Neural crest cell (in vitro differentiated cells): ENCODE measurements at regions not wholly inside any gene's neighbourhood (a gene's known extent, or its start where the extent isn't known, plus 50 kb on each side); places are given as distances from the start of the nearest gene placed in this dataset.

ENCODE experiments used
- DNase-seq: peaks from one replicate; pipeline ENCODE4 v3.0.0; 2021; ENCODE audit warnings: low read depth, mixed read lengths, low spot score
- H3K27ac Mint-ChIP-seq: one replicate; pipeline ENCODE4 v1.8.0; 2021; ENCODE audit warnings: mild to moderate bottlenecking, mixed read lengths; ENCODE audit not compliant: unreplicated experiment
- H3K27me3 Mint-ChIP-seq: 2 replicates; pipeline ENCODE4 v1.8.0; 2021; ENCODE audit warnings: low read depth, mild to moderate bottlenecking, mixed read lengths
- H3K36me3 Mint-ChIP-seq: 2 replicates; pipeline ENCODE4 v1.8.0; 2021; ENCODE audit warnings: low read depth, mild to moderate bottlenecking, mixed read lengths
- H3K4me1 Mint-ChIP-seq: 2 replicates; pipeline ENCODE4 v1.8.0; 2021; ENCODE audit warnings: mixed read lengths
- H3K4me3 Mint-ChIP-seq: one replicate; pipeline ENCODE4 v1.8.0; 2021; ENCODE audit warnings: mild to moderate bottlenecking, mixed read lengths
- H3K9me3 Mint-ChIP-seq: 2 replicates; pipeline ENCODE4 v1.8.0; 2021; ENCODE audit warnings: mixed read lengths
- CTCF ChIP-seq: fragments of 200-600 bp; sonication (generic); conservative IDR thresholded peaks from 2 replicates; pipeline ENCODE4 v1.5.0; 2021; ENCODE audit warnings: antibody characterized with exemption, mild to moderate bottlenecking

GRCh38 chr6:4616311-4616710, 159.9 kb upstream of the CDYL start:
- Mint-ChIP-seq H3K27me3 (no peaks in the 10 kb centered on the region), H3K9me3 (peaks cover 2% of the 10 kb centered on the region), H3K4me1 (peaks cover 3% of the 10 kb centered on the region), H3K27ac (no peak overlapping the region), H3K4me3 (no peak overlapping the region), H3K36me3 (peaks cover 5% of the 10 kb centered on the region)
- no peak for TF ChIP-seq CTCF
- DNase-seq = no peak

GRCh38 chr6:4615891-4616290, 160.3 kb upstream of the CDYL start:
- Mint-ChIP-seq H3K9me3 (peaks cover 2% of the 10 kb centered on the region), H3K27me3 (no peaks in the 10 kb centered on the region), H3K27ac (no peak overlapping the region), H3K4me1 (peaks cover 6% of the 10 kb centered on the region), H3K36me3 (peaks cover 5% of the 10 kb centered on the region), H3K4me3 (no peak overlapping the region)
- TF ChIP-seq CTCF = no peak
- DNase-seq = no peak

DNA sequence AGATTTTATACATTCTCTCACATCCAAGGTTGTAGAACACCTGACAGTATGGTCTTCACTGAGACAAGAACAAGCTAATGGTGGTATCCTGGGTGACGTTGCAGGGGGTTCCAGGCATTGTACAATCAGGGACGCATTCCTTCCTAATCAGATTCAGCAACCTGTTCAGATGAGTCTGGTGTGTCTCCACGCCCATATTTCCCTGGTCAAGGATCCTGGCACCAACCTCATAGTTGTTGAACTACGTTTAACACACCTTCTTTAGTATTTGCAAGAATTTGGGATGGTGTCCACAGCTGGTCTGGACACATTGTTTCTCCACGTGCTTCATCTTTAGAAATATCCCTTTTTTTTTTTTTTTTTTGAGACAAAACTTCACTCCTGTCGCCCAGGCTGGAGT, 161.0 kb upstream of the CDYL start:
- H3K36me3 Mint-ChIP-seq = peaks cover 5% of the 10 kb centered on the region
- H3K4me3 Mint-ChIP-seq = no peak overlapping the region

GRCh38 chr6:4614637-4615036, 161.6 kb upstream of the CDYL start:
- Mint-ChIP-seq H3K27ac (no peak overlapping the region), H3K9me3 (peaks cover 2% of the 10 kb centered on the region), H3K36me3 (peaks cover 5% of the 10 kb centered on the region), H3K27me3 (no peaks in the 10 kb centered on the region), H3K4me3 (no peak overlapping the region), H3K4me1 (peaks cover 16% of the 10 kb centered on the region)
- no peak for DNase-seq
- no peak for TF ChIP-seq CTCF

More for the DNA sequence above, 161.0 kb upstream of the CDYL start:
- Mint-ChIP-seq H3K27me3 (no peaks in the 10 kb centered on the region), H3K27ac (no peak overlapping the region), H3K4me1 (peaks cover 12% of the 10 kb centered on the region), H3K9me3 (peaks cover 2% of the 10 kb centered on the region)
- no peak for DNase-seq
- no peak for TF ChIP-seq CTCF

DNA sequence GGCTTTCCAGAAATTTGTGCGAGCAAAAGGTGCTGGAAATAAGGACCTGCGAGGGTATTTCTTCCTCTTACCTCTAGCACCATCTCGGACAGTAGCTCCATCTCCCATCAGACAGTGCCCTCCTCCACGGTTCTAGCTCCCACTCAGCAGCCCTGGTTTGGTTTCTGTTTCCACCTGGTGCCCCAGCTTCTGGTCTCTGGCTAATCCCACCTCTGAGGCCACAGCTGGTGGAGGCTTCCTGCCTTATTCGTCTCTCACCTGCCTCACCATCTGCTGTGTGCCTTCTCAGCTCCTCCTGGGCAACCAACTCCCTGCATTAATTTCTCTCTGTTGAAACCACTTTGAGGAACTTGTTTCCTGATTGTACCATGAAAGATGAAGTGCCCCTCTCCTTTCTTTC, 162.4 kb upstream of the CDYL start:
- no peaks in the 10 kb centered on the region for H3K27me3 Mint-ChIP-seq
- no peak for DNase-seq
- no peak overlapping the region for H3K27ac Mint-ChIP-seq
- H3K4me1 Mint-ChIP-seq = peaks cover 16% of the 10 kb centered on the region
- H3K9me3 Mint-ChIP-seq = peaks cover 2% of the 10 kb centered on the region
- peaks cover 2% of the 10 kb centered on the region for H3K36me3 Mint-ChIP-seq
- H3K4me3 Mint-ChIP-seq = no peak overlapping the region
- TF ChIP-seq CTCF = no peak

- H3K27ac Mint-ChIP-seq = no peak overlapping the region
- H3K27me3 Mint-ChIP-seq = no peaks in the 10 kb centered on the region
- peaks cover 16% of the 10 kb centered on the region for H3K4me1 Mint-ChIP-seq
- peaks cover 2% of the 10 kb centered on the region for H3K9me3 Mint-ChIP-seq
- peaks cover 2% of the 10 kb centered on the region for H3K36me3 Mint-ChIP-seq
- TF ChIP-seq CTCF = no peak
- H3K4me3 Mint-ChIP-seq = no peak overlapping the region
- no peak for DNase-seq
These were observed 162.8 kb upstream of the CDYL start for GRCh38 chr6:4613381-4613780.
